Activated CD4-positive, CD25-positive, alpha-beta regulatory T cell treated with anti-CD3 and anti-CD28 coated beads, Interleukin-2, amount 50 U/mL, for 16 hours (primary cell): ENCODE measurements at regions not wholly inside any gene's neighbourhood (a gene's known extent, or its start where the extent isn't known, plus 50 kb on each side); places are given as distances from the start of the nearest gene placed in this dataset.

Experiments
- DNase-seq: peaks from one replicate; pipeline ENCODE4 v3.0.0-alpha.2; 2020; ENCODE audit warnings: low read depth, low spot score

DNA sequence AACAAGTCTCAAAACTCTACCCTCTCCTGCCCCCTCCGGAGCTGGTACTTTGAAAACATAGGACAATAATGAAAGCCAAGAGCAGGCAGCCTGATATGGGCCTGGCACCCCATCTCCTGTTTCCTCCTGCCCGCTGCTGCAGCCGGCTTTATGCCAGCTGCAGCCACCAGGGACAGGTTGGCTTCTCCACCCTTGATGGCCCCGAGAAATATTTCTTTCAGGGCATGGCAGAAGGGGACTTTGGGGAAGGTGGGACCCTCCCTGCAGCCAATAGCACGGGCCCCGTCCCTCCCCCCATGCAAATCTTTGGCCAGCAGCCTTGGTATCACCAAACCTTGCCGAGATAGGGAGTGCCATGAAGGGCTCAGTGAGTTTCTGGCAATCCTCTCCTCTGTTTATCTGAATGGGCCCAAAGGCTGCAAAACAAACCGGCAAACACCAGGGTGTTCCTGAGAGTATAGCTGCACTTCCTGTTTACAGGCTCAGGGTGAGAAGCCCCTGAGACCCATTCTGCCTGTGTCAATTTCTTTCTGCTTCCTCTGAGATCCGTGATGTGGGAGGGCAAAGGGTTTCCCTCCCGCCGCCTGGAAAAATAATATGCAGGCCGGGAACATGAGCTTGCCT is 73.4 kb upstream of the BOD1 start:
- no peak for DNase-seq

DNA sequence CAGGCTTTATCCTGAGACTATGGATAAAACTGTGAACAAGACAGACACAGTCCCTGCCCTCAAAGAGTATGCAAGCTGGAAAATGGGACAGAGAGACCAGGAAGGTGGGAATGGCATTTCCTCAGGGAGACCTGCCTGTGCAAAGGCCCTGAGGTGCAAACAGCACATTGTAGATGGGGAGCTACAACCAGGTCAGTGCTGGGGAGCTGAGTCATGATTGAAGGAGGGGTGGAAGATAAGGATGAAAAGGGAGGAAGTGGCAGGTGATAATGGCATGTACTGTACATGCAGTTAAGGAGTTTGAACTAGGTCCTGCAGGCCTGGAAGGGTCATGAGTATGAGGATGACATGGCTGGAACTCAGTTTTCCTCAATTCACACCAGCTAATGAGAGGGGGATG is 75.5 kb upstream of the BOD1 start:
- no peak for DNase-seq

DNA sequence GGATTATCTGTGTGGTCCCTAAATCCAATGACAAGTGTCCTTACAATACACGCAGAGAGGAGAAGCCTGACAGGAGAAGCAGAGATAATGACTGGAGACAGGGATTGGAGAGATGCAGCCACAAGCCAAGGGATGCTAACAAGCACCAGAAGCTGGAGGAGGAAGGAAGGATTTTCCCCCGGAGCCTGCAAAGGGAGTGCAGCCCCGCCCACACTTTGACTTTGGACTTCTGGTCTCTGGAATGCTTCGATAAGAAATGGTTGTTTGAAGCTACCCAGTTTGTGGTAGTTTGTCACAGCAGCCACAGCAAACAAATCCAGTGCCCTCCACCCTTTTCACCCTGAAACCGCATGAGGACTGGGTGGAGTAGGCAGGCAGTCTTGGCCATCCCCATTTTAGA is 77.2 kb upstream of the BOD1 start:
- DNase-seq = no peak

DNA sequence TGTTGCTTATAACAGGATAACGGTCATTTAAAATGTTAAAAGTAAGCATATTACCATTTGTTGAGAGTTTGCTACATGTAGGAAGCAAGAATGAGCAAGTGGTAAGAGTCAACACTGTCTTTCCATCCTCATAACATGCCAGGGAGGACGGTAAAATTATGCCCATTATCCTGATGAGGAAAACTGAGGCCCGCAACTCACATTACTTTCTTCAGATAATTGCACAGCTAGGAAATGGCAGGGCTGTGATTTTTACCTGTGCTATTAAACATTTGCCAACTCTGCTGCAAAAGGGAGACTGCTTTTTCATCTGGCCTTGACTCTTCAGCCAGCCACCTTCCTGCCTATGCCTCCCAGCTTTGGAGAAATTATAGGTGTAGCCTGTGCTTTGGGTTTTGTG is 79.8 kb upstream of the BOD1 start:
- no peak for DNase-seq

DNA sequence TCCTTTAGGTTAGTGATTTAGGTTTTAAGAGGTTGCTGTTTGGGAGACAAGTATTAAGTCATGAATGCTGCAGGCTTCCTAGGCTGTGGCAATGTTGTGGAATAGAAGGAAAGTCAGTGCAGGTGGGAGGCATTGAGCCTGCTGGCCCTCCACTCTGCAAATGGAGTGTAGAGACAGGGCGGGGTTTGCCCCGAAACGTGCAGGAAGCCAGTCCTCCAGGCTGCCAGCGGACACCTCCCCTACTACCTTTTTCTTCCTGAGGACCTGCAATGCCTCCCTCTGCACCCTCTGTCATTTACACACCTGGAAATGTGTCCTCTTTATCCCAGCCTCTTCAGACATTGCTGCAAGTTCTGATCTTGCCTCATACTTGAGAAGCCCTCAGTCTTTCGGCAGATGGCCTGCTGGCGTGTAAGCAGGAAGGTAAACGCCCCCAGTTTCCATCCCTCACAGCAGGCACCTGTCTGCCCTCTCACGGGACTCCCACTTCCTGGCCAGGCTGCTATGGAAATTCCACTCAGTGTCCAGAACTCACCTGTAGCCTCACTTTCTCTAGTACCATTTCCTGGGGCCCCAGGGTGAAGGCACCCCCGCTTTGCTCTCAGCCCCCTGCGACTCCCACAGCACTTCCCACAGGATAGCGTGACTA is 81.6 kb upstream of the BOD1 start:
- no peak for DNase-seq

DNA sequence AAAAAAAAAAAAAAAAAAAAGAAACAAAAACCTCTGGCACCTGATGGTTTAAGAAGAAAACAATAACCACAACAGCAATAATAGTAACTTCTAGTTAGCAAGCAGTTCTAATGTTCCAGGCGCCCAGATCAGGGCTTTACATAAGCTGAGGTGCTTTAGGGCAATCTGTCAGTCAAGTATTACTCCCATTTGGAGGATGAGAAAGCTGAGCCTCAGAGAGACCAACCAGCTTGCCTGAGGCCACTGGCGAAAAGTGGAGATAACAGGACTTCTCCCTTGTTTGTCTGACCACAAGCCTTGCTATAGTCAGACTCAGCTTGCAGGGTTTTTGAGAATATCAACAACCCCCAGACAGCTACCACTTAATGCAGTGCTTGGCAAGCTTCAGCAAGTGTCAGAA is 83.5 kb upstream of the BOD1 start:
- DNase-seq = no peak

- DNase-seq = no peak
These were observed 87.0 kb upstream of the BOD1 start for GRCh38 chr5:173703466-173703865.

DNA sequence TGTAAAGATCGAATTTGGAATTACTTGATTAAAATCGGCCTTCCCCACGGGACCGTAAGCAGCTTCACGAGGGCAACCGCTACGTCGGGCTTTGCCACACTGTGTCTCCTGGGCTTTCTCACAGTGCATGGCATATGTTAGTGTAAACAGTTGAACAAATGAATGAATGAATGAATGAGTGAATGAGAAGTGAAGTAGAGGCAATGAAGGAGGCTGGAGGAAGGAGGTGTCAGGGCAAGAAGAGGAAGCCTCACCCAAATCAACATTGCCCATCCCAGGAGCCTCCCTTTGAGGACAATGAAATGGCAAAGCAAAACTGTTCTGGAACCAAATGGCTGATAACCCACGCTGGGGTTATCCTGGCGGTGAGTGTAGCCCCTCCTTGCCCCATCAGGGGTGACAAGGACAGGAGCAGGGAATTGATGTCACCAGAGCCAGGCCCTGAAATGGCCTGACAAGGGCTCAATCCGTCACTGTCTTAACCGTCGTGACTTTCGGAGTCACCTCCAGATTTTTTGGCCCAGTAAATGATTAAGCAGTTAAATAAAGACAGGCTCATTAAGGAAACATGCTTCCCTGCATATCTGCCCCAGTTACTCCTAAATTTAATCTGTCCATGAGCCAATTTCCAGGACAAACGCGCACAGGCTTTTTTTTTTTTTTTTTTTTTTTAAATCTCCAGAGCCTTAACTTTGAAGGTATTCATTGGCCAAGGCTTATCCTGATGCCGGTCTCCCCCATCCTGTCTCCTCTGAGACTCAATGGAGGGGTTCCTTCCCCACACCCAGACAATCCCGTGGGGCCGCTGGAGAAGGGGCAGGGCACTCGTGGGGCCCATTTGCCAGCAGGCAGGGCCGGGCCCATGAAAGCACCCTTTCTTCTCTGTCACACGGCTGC is 88.4 kb upstream of the BOD1 start:
- DNase-seq = no peak

- no peak for DNase-seq
These were observed 89.1 kb upstream of the BOD1 start for GRCh38 chr5:173705512-173706044.

GRCh38 chr5:173706700-173707099 is 90.2 kb upstream of the BOD1 start:
- no peak for DNase-seq

GRCh38 chr5:173707392-173707791 is 90.9 kb upstream of the BOD1 start:
- DNase-seq = no peak

DNA sequence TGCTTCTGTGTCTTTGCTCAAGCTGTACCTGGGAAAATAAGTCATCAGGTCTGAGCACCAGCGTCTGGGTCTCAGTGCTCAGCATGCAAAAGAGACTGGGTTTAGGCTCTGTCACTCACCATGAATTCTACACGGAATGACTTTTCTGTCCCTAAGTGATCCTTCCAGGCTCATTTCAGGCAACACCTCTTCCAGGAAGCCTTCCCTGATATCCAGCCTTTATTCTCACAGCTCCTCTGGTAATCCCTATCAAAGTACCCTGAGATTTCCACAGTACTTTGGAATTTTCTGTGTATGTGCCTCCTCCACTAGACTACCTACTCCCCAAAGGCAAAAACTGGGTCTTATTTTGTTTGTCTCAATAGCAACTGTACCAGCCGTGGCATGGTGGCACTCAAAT is 92.7 kb upstream of the BOD1 start:
- DNase-seq = no peak

DNA sequence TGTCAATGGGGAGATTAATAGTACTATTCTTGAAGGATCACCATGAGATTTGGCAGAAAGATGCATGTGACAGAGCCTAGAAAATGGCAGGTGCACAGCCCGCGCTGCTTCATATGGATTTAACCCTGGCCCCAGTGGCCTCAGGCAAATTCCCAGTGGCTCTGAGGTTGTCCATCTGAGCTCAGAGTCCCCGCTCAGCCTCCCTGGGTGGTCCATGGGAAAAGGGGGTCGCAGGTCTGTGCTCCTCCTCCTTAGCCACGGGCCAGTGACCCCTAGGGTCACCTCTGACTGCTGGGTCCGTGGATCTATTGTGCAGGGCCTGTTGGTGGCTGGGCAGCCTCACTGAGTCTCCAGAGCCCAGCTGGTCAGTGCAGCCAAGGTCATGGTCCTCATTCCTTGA is 93.3 kb upstream of the BOD1 start:
- no peak for DNase-seq

DNA sequence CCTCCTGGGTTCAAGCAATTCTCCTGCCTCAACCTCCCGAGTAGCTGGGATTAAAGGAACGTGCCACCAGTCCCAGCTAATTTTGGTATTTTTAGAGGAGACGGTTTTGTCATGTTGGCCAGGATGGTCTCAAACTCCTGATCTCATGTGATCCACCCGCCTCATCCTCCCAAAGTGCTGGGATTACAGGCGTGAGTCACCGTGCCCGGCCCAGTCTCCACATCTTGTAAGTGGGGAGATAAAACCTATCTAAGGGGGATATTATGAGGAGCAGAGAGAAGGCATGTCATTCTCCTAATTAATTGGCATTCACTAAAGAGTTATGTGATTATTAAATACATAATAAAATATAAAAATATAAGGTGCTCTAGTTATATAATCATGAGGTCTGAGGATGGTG is 94.1 kb upstream of the BOD1 start:
- DNase-seq = no peak

DNA sequence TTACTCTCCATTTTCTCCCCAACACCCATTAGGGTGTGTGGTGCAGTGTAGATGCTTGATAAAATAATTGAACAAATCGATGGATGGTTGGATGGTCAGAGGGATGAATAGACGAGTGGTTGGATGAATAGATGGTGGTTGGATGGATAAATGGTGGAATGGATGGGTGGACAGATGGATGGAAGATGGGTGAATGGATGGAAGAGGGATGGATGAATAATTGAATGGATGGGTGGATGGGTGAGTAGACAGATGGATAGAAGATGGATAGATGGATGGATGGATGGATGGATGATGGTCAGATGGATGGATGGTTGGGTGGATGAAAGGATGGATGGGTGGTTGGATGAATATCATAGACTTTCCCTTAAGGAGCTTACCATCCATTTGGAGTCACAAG is 95.0 kb upstream of the BOD1 start:
- no peak for DNase-seq

GRCh38 chr5:173712609-173713175 is 96.2 kb upstream of the BOD1 start:
- DNase-seq = no peak

DNA sequence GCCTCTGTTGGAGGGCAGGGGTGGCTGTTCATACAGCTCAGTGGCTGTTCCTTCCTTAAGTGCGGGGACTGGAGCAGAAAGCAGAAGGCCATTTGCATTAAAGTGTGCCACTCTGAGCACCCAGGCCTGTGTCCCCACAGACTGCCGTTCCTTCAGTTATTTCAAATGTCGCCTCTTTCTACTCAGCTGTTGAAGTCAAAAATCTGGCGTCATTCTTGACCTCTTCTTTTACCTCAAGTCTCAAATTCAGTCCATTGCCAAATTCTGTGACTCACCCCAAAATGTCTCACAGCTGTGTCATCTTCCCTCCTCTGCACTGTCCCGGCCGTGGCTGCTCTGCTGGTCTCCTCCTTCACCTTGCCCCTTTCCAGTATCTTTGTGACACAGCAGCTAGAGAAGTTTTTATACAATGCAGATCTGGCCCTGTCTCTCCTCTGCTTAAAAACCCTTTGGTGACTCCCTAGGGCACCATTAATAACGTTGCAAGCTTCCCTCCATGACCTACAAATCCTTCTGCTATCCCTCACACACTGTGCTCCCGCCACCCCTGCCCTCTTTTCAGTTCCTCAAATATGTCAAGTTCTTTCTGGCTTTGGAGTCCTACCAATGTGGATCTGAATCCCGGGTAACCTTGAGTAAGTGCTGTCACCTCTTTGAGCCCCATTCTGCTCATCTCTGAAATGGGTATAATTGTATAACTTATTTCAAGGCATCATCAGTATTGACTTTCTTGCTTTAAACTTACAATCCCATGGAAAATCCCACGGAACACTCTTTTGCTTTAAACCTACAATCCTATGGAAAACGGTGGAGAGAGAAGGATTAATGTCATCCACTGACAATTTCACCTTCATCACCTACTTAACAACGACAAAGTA is 98.3 kb upstream of the BOD1 start:
- DNase-seq = no peak

DNA sequence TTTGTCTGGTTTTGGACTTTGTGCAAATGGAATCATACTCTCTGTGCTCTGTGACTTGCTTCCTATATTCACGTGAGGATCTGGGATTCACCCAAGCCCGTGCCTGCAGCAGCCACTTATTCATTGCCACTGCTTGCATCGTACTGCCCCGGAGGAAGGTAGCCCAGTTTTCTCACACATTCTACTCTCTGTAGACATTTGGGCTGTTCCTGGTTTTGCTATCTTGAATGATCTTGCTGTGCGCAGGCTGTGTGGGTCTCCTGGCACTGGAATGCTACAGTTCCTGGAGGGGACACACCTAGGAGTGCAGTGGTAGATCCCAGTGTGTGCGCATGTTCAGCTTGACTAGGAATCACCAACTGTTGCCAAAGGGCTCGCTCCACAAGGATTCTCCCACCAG is 99.2 kb upstream of the BOD1 start:
- DNase-seq = no peak

DNA sequence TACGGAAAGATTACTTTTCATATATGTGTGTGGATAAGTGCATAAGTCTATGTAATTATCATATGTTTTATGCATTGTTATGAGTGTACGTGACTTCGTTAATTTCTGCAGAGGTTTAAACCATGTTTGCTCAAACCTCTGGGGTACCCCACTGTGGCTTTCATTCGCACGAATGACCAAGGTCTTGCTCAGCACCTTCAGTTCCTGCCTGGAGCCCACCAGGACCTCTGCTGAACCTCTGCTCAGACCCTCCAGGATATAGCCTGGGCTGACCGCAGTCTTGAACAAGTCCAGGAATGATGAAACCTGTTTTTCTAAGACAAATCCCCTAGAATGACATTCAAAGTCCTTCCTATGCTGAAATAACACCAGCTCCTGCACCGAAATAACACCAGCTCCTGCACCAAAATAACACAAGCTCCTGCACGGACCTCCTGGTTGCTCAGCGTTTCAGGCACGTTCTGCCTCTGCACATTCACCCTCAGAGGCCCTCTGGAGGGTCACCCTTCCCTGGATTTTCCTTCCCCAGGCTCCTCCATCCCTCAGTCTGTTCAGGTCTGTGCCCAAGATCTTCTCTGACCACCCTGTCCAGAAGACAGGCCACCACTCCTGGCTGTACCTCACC is 99.7 kb upstream of the BOD1 start:
- no peak for DNase-seq

DNA sequence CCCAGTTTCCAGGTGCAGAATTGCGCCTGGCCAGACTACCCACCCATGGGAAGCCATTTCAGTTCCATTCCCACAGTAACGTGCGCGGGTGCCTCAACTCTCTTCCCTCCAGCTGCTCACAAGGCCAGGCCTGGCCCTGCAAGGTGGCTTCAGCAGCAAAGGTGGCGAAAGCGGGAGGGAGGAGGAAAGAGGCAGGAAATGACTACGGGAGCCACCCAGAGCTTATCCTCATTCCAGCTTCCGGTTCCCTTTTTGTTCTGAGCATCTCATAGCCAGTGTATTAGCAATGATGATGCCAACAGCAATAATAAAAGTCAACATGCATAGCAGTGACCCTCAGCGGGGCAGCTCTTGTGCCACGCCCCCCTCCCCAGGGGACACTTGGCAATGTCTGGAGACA is 101.5 kb upstream of the BOD1 start:
- DNase-seq = no peak

DNA sequence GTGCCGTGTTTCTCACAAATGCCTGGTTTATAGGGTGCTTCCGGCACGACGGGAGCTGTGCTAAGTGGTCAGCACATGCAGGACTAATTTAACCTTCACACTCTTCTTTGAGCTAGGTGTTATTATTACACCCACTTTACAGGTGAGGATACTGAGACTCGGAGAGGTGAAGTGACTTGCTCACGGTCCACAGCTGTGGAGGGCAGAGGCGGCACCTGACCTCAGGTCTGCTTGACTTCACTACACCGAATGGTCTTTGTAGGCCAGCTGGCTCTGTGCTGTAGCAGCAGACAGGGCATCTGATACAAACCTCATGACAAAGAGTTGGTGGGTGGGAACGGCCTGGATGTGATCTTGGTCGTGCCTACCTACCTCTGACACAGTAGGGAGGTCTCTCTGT is 102.0 kb upstream of the BOD1 start:
- no peak for DNase-seq
